ENCODE measurements at regions not wholly inside any gene's neighbourhood (a gene's known extent, or its start where the extent isn't known, plus 50 kb on each side); places are given as distances from the start of the nearest gene placed in this dataset.

- TF ChIP-seq ELF1 (tag; IDR thresholded peaks at IDR 0.05) (no peak), ETV6 (IDR thresholded peaks at IDR 0.05; ENCODE audit: borderline replicate concordance in 1 of 2, low read depth in 2 of 2, low read length in 1 of 2) (no peak), ETV6 (CRISPR knock-in tag; IDR thresholded peaks at IDR 0.05; ENCODE audit: borderline replicate concordance) (no peak), FUS (optimal IDR thresholded peaks at IDR 0.05; ENCODE audit: low read depth, low read length) (no peak), TRIM28 (IDR thresholded peaks at IDR 0.05) (no peak), USF1 (CRISPR knock-in tag; IDR thresholded peaks at IDR 0.05) (no peak), ZNF586 (CRISPR knock-in tag; conservative IDR thresholded peaks at IDR 0.05) (no peak), CHD1 (IDR thresholded peaks at IDR 0.05; ENCODE audit: low read length) (no peak), KDM2B (CRISPR knock-in tag; IDR thresholded peaks at IDR 0.05) (no peak), ZEB2 (IDR thresholded peaks at IDR 0.05) (no peak), CBX1 (IDR thresholded peaks at IDR 0.05; ENCODE audit: low read depth) (no peak), JUNB (CRISPR knock-in tag; conservative IDR thresholded peaks at IDR 0.05) (no peak), MNT (conservative IDR thresholded peaks at IDR 0.05) (no peak), TRIM24 (IDR thresholded peaks at IDR 0.05) (no peak), EZH2 (IDR thresholded peaks at IDR 0.05; ENCODE audit: borderline replicate concordance, low read depth, low read length) (no peak)
These were observed 428.5 kb upstream of the TMPRSS15 start for GRCh38 chr21:18831942-18832676.

All from K562 (cell line).